Activated CD4-positive, alpha-beta T cell treated with anti-CD3 and anti-CD28 coated beads, Interleukin-10, Interleukin-2, amounts not matched to agents 100 ng/mL and 50 ng/mL, durations not matched to agents 16 hours and 8 hours (primary cell): ENCODE measurements at regions not wholly inside any gene's neighbourhood (a gene's known extent, or its start where the extent isn't known, plus 50 kb on each side); places are given as distances from the start of the nearest gene placed in this dataset.
A peak's percentile ranks its signal among the peaks of the same experiment; 100 is the strongest.
"Not testable (repeated sequence)": the region's sequence is repeated elsewhere in the genome, so short reads cannot be mapped to it uniquely, and the experiment has no call there.

Source experiments
- DNase-seq: peaks from one replicate; pipeline ENCODE4 v3.0.0-alpha.2; 2020

DNA sequence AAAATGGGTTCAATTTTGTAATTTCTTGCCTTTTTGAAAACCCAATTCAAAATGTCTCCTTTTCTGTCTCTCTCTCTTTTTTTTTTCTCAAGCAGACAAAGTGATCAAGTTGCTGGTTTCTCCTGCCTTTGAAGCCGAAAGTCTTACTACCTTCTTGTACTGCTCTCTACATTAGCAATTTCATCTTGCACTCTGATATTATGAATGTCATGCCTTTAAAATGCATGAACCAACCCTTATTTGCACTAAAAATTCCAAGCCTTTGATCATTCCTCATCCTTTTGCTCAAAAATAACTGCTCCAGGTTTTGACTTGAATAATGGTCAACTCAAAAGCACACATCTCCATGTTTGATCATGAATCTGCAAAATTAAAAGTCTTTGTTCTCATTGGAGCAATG lies 125.2 kb downstream of the CETN3 start:
- DNase-seq = no peak

GRCh38 chr5:90279091-90279490 lies 130.5 kb downstream of the CETN3 start:
- DNase-seq = no peak

DNA sequence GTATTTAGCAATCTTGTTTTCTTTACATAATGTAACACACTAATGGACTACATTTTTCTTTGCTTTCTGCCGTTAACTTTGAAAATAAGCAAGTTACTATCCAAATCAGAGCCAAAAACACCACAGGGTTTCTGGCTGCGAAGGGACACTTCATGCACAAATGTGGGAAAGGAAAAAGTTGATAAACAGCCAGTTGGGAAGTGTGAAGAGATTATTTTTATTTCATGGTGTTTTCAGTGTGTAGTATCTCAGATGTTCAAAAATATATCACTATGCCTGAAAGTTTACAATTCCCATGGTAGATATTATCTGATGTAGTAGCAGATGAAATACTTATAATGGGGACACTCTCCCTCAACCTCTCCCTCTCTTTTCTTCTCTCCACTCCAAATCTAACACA lies 135.3 kb downstream of the CETN3 start:
- DNase-seq = no peak

- DNase-seq = no peak
These were observed 141.9 kb downstream of the CETN3 start for GRCh38 chr5:90267646-90268045.

DNA sequence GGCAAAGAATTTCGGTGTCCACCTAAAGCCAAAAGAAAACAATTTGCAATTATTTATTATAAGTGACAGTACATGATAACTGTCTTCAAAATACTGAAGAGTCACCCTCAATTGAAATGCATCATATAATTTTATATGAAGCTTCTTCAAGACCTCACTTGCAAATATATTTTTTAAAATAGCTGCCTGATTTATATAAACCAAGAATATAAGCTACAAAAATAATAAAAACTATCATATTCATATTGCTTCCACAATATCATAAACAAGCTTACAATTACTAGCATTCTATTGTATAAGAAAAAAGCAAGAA lies 144.1 kb downstream of the CETN3 start:
- DNase-seq = no peak

DNA sequence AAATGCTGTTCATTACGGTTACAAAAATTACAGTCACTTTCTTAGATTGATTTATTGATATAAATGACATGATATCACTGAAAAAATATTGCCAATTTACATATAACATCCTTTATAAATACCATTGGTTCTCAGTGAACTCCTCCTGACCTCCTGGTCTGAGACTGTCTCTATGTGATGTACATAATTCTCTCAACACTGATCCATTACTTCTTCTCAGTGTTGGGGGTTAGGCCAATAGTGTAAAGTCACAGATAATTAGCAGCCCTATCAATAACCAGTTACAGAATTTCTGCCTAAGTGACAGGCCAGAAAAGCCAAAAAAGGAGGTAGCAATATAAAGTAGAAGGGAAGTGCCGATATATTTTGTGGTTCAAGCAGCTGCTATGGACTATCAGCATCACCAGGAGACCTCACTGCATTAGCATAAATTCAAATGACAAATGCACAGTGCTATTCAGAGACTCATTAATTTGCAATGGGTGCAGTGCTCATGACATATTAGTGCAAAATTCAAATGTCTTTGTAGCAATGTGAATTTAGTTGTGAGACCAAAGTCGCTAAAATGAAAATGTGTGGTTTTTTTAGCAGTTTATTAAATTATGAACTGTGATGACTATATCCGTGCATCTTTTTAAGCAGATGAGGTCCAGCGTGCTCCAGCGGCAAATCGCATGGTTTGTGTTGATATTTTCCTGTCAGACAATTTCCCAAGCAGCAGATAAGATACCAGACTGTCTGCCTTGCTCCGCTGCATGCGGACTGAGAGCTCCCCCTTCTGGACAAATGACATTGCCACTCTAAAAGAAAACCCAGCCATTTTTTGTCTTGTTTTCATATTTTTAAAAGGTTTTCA lies 144.6 kb downstream of the CETN3 start:
- peak; percentile 59 for DNase-seq

DNA sequence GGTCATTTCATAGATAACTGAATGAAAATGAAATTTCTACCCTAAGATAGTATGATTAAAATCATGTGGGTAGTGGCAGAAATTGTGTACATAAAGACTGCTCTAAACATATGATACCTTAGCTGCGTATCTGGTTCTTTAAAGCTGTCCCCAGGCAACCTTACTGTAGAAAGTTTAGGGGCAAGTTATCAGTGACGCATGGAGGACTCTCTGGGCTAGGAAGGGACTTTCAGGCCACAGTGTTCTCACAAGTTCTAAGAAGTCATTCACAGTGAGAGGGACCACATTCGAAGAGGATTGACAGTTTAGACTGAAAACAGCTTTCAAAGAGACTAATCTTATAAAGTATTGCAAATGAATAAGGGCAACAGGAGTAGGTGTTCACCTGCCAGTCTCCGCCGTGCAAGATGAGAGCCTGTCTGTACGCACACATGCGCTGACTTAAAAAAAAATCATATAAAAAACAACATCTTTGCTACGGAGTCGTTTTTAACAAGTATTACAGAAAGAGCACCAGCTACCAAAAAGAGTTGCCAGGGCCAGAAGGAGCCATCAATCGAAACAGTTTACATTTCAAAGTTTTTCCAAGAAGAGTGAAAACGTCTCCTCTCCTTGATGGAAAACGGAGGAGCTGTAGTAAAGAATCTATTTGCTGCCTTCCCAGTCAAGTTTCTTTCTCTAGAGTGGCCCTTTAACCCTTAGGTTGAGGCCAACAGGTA lies 146.3 kb downstream of the CETN3 start:
- no peak for DNase-seq

DNA sequence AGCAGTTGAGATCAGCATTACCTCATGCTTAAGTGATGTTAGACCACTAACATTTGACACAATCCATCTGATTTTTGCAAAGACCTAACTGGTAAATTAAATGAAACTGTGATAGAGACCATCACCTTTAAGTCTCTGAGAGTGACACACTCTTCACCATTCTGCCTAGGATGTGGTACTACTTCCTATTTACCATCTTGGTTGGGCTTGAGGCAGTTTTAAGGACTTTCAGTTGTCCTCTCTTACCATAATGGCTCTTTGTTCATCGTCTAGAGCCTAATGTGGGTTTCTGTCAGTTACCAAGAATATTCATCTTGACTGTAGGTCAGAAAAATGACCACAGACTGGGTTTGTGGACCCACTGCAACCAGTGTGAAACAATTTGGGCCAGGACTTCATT lies 158.1 kb downstream of the CETN3 start:
- DNase-seq = no peak

DNA sequence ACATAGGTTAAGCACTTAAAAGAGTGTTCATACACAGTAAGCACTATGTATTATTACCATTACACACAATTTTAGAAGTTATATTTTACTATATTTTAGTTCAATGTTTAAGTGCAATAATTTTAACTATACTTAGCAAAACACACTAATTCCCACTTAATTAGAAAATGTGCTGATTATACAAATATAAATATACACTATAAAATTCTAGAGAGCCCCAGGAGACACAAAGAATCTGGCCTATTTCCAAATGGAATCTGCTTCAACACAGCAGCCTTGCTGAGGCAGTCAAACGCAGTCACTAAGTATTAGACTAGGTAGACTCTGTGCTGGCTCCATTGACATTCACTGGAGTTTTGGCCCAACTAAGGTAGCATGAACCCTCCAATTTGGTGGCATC lies 160.9 kb downstream of the CETN3 start:
- no peak for DNase-seq

DNA sequence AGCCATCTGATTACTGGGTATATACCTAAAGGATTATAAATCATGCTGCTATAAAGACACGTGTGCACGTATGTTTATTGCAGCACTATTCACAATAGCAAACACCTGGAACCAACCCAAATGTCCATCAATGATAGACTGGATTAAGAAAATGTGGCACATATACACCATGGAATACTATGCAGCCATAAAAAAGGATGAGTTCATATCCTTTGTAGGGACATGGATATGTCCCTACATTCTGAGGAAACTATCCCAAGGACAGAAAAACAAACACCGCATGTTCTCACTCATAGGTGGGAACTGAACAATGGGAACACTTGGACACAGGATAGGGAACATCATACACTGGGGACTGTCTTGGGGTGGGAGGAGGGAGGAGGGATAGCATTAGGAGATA lies 165.7 kb downstream of the CETN3 start:
- not testable (repeated sequence) for DNase-seq

- DNase-seq = no peak
These were observed 176.1 kb downstream of the CETN3 start for GRCh38 chr5:90233476-90233875.

DNA sequence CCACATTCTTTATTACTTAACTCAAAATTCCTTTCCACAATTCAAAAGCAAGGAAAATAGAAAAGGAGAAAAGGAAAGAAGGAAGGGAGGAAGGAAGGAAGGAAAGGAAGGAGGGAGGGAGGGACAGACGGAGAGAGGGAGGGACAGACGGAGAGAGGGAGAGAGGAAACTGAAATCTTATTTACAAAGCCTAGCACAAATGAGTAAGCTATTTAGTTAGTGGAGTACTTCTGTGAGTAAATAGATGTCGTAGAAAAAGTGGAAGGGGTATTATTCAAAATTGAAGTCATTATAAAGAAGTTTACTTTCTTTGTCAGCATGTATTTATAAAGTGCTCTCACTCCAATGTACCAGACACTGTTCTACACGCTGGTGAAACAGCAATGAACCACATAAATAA lies 177.9 kb downstream of the CETN3 start:
- DNase-seq = no peak

DNA sequence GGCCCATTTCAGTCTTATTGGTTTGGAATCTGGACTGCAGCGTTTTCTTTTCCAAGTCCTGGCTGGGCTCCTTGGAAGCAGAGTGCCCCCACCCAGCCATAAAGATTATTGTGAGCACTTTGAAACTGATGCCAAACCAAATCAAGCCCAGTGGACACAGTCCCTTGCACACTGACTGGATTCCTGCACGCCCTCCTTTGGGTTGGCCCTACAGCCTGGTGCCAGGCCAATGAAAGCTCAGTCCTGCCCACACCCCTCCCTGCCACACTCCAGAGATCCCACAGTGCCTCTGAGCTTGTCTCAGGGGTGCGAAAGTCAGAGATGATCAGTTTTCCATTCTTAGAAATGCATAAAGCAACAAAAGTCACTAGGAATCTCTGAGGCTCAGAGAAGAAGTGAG lies 181.9 kb downstream of the CETN3 start:
- DNase-seq = no peak

- DNase-seq = no peak
These were observed 183.0 kb downstream of the CETN3 start for GRCh38 chr5:90226433-90227099.

GRCh38 chr5:90224342-90224741 lies 185.2 kb downstream of the CETN3 start:
- no peak for DNase-seq

DNA sequence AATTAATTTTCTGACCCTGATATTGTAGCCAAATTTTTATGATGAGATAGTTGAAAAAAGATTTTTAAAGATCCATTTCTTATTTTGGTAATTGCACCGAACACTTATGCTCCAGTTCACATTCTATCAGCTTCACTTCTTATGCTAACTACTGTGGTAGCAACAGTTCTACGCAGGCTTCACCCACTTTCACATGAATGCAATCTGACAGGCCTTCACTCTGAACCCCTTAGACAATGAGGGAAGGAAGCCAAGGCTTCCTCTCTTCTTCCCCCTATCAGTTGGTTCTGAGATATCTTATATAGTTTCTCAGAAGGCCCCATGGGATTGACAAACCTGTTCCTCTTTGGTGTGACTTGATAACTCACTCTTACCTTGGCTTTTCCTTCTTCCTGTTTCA lies 185.8 kb downstream of the CETN3 start:
- DNase-seq = no peak

GRCh38 chr5:90221951-90222350 lies 187.6 kb downstream of the CETN3 start:
- no peak for DNase-seq

DNA sequence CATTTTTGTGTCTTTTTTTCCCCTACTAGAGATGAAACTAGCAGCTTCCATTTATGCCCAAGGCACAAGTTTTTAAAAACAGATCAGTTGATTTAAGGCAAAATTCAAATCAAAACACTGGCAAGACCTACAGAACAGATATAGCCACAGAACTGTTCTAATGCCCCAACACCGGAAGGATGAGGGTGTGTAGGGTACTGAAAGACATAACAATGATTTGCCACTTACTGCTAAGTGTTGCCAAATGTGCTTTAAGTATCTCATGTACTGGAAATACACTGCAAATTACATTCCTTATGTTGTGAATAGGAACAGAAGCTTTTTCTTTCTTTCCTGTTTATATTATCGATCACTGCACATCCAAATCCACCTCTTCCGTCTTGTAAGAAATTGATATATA lies 189.0 kb downstream of the CETN3 start:
- no peak for DNase-seq

- no peak for DNase-seq
These were observed 194.6 kb downstream of the CETN3 start for GRCh38 chr5:90214991-90215390.

DNA sequence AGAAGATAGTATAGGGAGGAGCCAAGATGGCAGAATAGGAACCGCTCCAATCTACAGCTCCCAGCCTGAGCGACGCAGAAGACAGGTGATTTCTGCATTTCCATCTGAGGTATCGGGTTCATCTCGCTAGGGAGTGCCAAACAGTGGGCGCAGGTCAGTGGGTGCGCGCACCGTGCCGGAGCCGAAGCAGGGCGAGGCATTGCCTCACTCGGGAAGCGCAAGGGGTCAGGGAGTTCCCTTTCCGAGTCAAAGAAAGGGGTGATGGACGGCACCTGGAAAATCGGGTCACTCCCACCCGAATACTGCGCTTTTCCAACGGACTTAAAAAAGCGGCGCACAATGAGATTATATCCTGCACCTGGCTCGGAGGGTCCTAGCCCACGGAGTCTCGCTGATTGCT lies 201.2 kb downstream of the CETN3 start:
- DNase-seq = not testable (repeated sequence)

DNA sequence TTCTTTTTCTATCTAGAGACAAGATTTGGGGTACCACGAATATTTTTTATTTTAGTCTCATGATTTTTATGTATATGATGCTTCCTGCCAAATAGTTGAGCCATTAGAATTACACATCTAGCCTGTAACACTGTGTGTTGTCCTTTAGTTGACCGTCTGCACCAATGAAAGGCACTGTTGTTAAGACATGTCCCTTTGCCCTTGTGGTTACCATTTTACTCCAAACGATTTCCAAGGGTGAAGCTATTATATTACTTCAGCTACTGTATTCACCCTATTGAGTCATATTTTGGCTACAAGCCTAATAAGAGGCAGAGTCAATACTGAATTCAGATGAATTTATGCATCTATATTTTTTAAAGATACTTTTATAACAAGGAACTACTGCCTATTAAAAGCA lies 207.6 kb downstream of the CETN3 start:
- no peak for DNase-seq

DNA sequence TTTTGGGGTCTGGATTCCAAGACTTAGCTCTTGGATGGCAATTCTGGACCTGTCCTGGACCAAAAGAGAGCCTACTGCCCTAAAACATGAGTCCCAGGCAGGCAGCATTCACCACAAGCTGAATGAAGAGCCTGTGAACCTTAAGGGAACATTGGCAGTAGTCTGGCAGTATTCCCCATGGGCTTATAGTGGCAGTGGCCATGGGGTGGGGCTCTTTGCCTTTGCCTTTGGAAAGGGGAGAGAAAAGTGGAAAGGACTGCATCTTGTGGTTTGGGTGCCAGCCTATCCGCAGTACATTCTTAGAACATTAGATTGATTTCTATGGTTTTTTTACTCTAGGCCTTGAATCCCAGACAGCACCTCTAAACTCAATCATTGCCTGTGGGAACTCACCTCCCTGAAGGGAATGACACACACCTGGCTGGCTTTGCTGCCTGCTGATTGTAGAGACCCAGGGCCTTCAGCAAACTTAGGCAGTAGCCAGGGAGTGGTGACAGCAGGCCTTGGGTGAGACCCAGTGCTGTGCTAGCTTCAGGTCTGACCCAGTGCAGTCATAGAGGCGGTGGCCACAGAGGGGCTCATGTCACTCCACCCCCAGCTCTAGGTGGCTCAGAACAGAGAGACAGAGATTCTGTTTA lies 216.3 kb downstream of the CETN3 start:
- no peak for DNase-seq

DNA sequence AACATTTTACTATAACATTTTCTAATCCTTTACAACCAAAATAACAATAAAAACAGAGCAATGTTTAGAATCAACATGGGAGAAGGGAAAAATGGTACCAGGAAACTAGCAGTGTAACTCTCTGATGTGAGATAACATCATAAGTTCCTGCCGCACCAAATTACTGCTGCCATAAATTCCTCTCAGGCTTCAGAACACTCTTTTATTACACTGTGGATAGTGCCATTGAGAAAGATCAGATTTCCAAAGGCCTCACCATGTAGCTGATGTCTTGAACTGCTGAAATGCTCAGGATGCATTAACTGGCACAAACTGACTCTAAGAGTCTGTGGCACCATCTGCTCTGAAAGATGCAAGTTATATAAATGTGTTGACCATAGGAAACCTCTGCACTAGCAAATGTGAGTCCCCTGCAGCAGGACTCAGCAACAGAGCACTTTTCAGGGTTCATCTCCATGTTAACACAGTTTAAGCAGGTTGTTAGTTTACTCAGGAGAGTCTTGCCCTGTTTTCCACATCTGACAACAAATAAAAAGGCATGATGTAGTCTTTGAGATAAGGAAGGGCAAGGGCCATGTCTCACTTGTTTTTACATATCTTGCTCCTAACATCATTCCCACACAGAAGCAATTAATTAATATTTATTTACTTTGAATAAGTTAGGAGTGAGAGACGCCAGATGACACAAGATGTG lies 218.1 kb downstream of the CETN3 start:
- DNase-seq = no peak
